Endometrium (tissue), 2 donors: ENCODE measurements at regions not wholly inside any gene's neighbourhood (a gene's known extent, or its start where the extent isn't known, plus 50 kb on each side); places are given as distances from the start of the nearest gene placed in this dataset.
"Not testable (repeated sequence)": the region's sequence is repeated elsewhere in the genome, so short reads cannot be mapped to it uniquely, and the experiment has no call there.

Experiments used
- FAIRE-seq: peaks from 2 replicates; lab custom pipeline; 2012; peaks lifted over from hg19 to GRCh38; lab: Jason Lieb, UNC
- donor health status: control.
- donor health status: control.

GRCh38 chr16:88245241-88246081, 137.3 kb upstream of the ZNF469 start:
- not testable (repeated sequence) for FAIRE-seq

- not testable (repeated sequence) for FAIRE-seq
Observed at GRCh38 chr16:88246955-88247582, 135.7 kb upstream of the ZNF469 start.

GRCh38 chr16:88247583-88247966, 135.2 kb upstream of the ZNF469 start:
- not testable (repeated sequence) for FAIRE-seq

- FAIRE-seq, result not testable (repeated sequence)
Observed at GRCh38 chr16:88248761-88249160, 134.0 kb upstream of the ZNF469 start.

- FAIRE-seq, result not testable (repeated sequence)
Observed at GRCh38 chr16:88250381-88250780, 132.4 kb upstream of the ZNF469 start.

- not testable (repeated sequence) for FAIRE-seq
Observed at GRCh38 chr16:88252057-88252794, 130.5 kb upstream of the ZNF469 start.

GRCh38 chr16:88258141-88258540, 124.6 kb upstream of the ZNF469 start:
- not testable (repeated sequence) for FAIRE-seq

- FAIRE-seq, result not testable (repeated sequence)
Observed at GRCh38 chr16:88258764-88259525, 123.8 kb upstream of the ZNF469 start.

GRCh38 chr16:88259538-88259937, 123.2 kb upstream of the ZNF469 start:
- not testable (repeated sequence) for FAIRE-seq

GRCh38 chr16:88260146-88260545, 122.6 kb upstream of the ZNF469 start:
- not testable (repeated sequence) for FAIRE-seq

GRCh38 chr16:88260881-88261665, 121.7 kb upstream of the ZNF469 start:
- not testable (repeated sequence) for FAIRE-seq

GRCh38 chr16:88261814-88262605, 120.7 kb upstream of the ZNF469 start:
- not testable (repeated sequence) for FAIRE-seq

GRCh38 chr16:88262858-88263563, 119.7 kb upstream of the ZNF469 start:
- not testable (repeated sequence) for FAIRE-seq

- not testable (repeated sequence) for FAIRE-seq
Observed at GRCh38 chr16:88263681-88264287, 119.0 kb upstream of the ZNF469 start.

- peak; percentile 62 for FAIRE-seq
Observed at GRCh38 chr16:88264641-88265285, 118.0 kb upstream of the ZNF469 start.

- not testable (repeated sequence) for FAIRE-seq
Observed at GRCh38 chr16:88265286-88265938, 117.3 kb upstream of the ZNF469 start.

GRCh38 chr16:88266036-88266435, 116.7 kb upstream of the ZNF469 start:
- not testable (repeated sequence) for FAIRE-seq
